ENCODE measurements at regions not wholly inside any gene's neighbourhood (a gene's known extent, or its start where the extent isn't known, plus 50 kb on each side); places are given as distances from the start of the nearest gene placed in this dataset.

DNA sequence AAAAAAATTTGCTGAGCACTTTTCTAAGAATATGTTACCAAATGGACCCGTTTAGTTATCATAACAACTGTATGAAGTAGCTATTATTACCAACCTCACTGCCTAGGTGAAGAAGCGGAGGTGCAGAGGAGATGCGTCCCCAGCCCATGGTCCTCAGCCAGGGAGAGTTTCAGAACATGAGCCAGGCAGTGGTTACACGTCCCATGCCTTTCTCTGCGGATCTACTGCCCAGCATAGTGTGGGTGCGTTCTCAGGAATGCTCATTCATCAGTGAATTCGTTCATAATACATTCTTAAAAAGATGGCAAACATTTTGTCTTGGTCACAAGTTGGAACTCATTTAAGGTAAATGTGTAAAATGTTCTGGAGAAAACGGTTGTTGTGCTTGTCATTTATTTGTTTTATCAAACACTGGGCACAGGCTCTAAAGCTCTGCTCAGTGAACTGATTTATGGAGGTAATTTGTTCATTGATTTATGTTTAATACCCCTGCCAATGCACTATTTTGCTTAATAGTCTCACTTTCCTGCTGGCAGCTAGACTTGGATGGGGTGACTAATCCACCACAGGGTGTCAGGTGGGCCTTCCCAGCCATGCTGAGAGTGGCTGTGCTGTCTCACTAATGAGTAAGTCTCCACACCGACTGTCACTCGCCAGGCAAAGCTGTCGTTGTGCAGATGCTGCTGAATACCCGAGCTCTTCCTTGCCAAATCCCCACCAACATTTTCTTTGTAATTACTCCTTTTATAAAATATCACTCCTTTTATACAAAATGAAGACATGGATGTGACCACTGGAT lies 248.8 kb downstream of the TENT4A start:
- ATAC-seq, result no peak
- TF ChIP-seq TCF4 (CRISPR knock-in tag; IDR thresholded peaks at IDR 0.05; ENCODE audit: borderline replicate concordance) (no peak), ESRRG (CRISPR knock-in tag; IDR thresholded peaks at IDR 0.05) (no peak), ISL1 (CRISPR knock-in tag; IDR thresholded peaks at IDR 0.05) (no peak), ZC3H10 (CRISPR knock-in tag; IDR thresholded peaks at IDR 0.05) (no peak), CSDC2 (CRISPR knock-in tag; IDR thresholded peaks at IDR 0.05) (no peak), CSRNP3 (CRISPR knock-in tag; IDR thresholded peaks at IDR 0.05) (no peak), SNAI2 (CRISPR knock-in tag; IDR thresholded peaks at IDR 0.05) (no peak), ZNF70 (CRISPR knock-in tag; IDR thresholded peaks at IDR 0.05) (no peak), OSR1 (CRISPR knock-in tag; IDR thresholded peaks at IDR 0.05) (no peak), ZNF8 (CRISPR knock-in tag; IDR thresholded peaks at IDR 0.05) (no peak), PPARA (CRISPR knock-in tag; IDR thresholded peaks at IDR 0.05; ENCODE audit: borderline replicate concordance) (no peak), ZNF565 (CRISPR knock-in tag; conservative IDR thresholded peaks at IDR 0.05; ENCODE audit: low read depth) (no peak), BACH2 (CRISPR knock-in tag; IDR thresholded peaks at IDR 0.05; ENCODE audit: borderline replicate concordance) (no peak), TOX (CRISPR knock-in tag; IDR thresholded peaks at IDR 0.05; ENCODE audit: borderline replicate concordance) (no peak), CREB5 (CRISPR knock-in tag; IDR thresholded peaks at IDR 0.05; ENCODE audit: low read depth) (no peak), ZFP3 (CRISPR knock-in tag; IDR thresholded peaks at IDR 0.05) (no peak), ZFP30 (CRISPR knock-in tag; IDR thresholded peaks at IDR 0.05) (no peak)
- TF ChIP-seq, protein P1, sequence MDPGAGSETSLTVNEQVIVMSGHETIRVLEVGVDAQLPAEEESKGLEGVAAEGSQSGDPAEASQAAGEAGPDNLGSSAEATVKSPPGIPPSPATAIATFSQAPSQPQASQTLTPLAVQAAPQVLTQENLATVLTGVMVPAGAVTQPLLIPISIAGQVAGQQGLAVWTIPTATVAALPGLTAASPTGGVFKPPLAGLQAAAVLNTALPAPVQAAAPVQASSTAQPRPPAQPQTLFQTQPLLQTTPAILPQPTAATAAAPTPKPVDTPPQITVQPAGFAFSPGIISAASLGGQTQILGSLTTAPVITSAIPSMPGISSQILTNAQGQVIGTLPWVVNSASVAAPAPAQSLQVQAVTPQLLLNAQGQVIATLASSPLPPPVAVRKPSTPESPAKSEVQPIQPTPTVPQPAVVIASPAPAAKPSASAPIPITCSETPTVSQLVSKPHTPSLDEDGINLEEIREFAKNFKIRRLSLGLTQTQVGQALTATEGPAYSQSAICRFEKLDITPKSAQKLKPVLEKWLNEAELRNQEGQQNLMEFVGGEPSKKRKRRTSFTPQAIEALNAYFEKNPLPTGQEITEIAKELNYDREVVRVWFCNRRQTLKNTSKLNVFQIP (CRISPR knock-in tag; IDR thresholded peaks at IDR 0.05; ENCODE audit: borderline replicate concordance, low read depth), result no peak
- TF ChIP-seq, protein P2, sequence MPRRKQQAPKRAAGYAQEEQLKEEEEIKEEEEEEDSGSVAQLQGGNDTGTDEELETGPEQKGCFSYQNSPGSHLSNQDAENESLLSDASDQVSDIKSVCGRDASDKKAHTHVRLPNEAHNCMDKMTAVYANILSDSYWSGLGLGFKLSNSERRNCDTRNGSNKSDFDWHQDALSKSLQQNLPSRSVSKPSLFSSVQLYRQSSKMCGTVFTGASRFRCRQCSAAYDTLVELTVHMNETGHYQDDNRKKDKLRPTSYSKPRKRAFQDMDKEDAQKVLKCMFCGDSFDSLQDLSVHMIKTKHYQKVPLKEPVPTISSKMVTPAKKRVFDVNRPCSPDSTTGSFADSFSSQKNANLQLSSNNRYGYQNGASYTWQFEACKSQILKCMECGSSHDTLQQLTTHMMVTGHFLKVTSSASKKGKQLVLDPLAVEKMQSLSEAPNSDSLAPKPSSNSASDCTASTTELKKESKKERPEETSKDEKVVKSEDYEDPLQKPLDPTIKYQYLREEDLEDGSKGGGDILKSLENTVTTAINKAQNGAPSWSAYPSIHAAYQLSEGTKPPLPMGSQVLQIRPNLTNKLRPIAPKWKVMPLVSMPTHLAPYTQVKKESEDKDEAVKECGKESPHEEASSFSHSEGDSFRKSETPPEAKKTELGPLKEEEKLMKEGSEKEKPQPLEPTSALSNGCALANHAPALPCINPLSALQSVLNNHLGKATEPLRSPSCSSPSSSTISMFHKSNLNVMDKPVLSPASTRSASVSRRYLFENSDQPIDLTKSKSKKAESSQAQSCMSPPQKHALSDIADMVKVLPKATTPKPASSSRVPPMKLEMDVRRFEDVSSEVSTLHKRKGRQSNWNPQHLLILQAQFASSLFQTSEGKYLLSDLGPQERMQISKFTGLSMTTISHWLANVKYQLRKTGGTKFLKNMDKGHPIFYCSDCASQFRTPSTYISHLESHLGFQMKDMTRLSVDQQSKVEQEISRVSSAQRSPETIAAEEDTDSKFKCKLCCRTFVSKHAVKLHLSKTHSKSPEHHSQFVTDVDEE (CRISPR knock-in tag; IDR thresholded peaks at IDR 0.05), result no peak

GRCh38 chr5:6976971-6977370 lies 263.7 kb downstream of the TENT4A start:
- ATAC-seq, result no peak
- TF ChIP-seq ZNF70 (CRISPR knock-in tag; IDR thresholded peaks at IDR 0.05) (no peak), ARNTL (CRISPR knock-in tag; IDR thresholded peaks at IDR 0.05; ENCODE audit: borderline replicate concordance, low read depth) (no peak), CREB5 (CRISPR knock-in tag; IDR thresholded peaks at IDR 0.05; ENCODE audit: low read depth) (no peak), CSRNP3 (CRISPR knock-in tag; IDR thresholded peaks at IDR 0.05) (no peak), TOX (CRISPR knock-in tag; IDR thresholded peaks at IDR 0.05; ENCODE audit: borderline replicate concordance) (no peak), CSDC2 (CRISPR knock-in tag; IDR thresholded peaks at IDR 0.05) (no peak), PPARA (CRISPR knock-in tag; IDR thresholded peaks at IDR 0.05; ENCODE audit: borderline replicate concordance) (no peak)
